MM.1S (cell line): ENCODE measurements at regions not wholly inside any gene's neighbourhood (a gene's known extent, or its start where the extent isn't known, plus 50 kb on each side); places are given as distances from the start of the nearest gene placed in this dataset.

Experiments used
- DNase-seq: peaks from one replicate; pipeline ENCODE4 v3.0.0-alpha.2; 2015
- H2AFZ ChIP-seq: fragments of 300-600 bp; sonication (generic); 2 replicates; pipeline ENCODE4 v1.6.0; 2016; ENCODE audit warnings: antibody characterized with exemption, low read length
- H3F3A ChIP-seq: fragments of 300-600 bp; sonication (generic); 2 replicates; pipeline ENCODE4 v1.6.1; 2016; ENCODE audit warnings: mild to moderate bottlenecking, antibody characterized with exemption, low read length, moderate library complexity, mixed read lengths; ENCODE audit not compliant: insufficient read depth
- H3K27ac ChIP-seq: fragments of 300-600 bp; sonication (generic); 2 replicates; pipeline ENCODE4 v1.5.1; 2016; ENCODE audit warnings: mild to moderate bottlenecking, low read length
- H3K27me3 ChIP-seq: fragments of 300-600 bp; sonication (generic); replicated peaks from 2 replicates; pipeline ENCODE4 v1.6.0; 2016; ENCODE audit warnings: low read length; ENCODE audit not compliant: insufficient read depth
- H3K36me3 ChIP-seq: fragments of 300-600 bp; sonication (generic); replicated peaks from 2 replicates; pipeline ENCODE4 v1.6.1; 2016; ENCODE audit warnings: mild to moderate bottlenecking, low read length, mixed read lengths; ENCODE audit not compliant: insufficient read depth
- H3K4me1 ChIP-seq: fragments of 300-600 bp; sonication (generic); 2 replicates; pipeline ENCODE4 v1.6.1; 2016; ENCODE audit warnings: low read length, mixed read lengths
- H3K4me2 ChIP-seq: fragments of 300-600 bp; sonication (generic); 2 replicates; pipeline ENCODE4 v1.6.0; 2016; ENCODE audit warnings: low read depth, low read length
- H3K4me3 ChIP-seq: fragments of 300-600 bp; sonication (generic); 2 replicates; pipeline ENCODE4 v1.5.1; 2016; ENCODE audit warnings: low read length, mixed read lengths
- H3K79me2 ChIP-seq: fragments of 300-600 bp; sonication (generic); 2 replicates; pipeline ENCODE4 v1.6.1; 2016; ENCODE audit warnings: mixed run types, low read length, mixed read lengths
- H3K9ac ChIP-seq: fragments of 300-600 bp; sonication (generic); 2 replicates; pipeline ENCODE4 v1.6.1; 2016; ENCODE audit warnings: low read length, mixed read lengths
- H3K9me2 ChIP-seq: fragments of 300-600 bp; sonication (generic); replicated peaks from 2 replicates; pipeline ENCODE4 v1.6.1; 2016; ENCODE audit warnings: mild to moderate bottlenecking, low read length, mixed read lengths; ENCODE audit not compliant: insufficient read depth
- H3K9me3 ChIP-seq: fragments of 300-600 bp; sonication (generic); replicated peaks from 2 replicates; pipeline ENCODE4 v1.6.1; 2016; ENCODE audit warnings: mild to moderate bottlenecking, low read length, mixed read lengths; ENCODE audit not compliant: insufficient read depth
- H4K20me1 ChIP-seq: fragments of 300-600 bp; sonication (generic); 2 replicates; pipeline ENCODE4 v1.6.1; 2016; ENCODE audit warnings: mild to moderate bottlenecking, low read length, moderate library complexity, mixed read lengths; ENCODE audit not compliant: insufficient read depth
- CTCF ChIP-seq: fragments of 300-600 bp; sonication (generic); IDR thresholded peaks from 2 replicates; pipeline ENCODE4 v1.5.1; 2016; ENCODE audit warnings: antibody characterized with exemption, low read length, mixed read lengths
- EZH2 ChIP-seq: fragments of 300-600 bp; sonication (generic); optimal IDR thresholded peaks from 2 replicates; pipeline ENCODE3; 2017; ENCODE audit warnings: low read depth, mild to moderate bottlenecking, antibody characterized with exemption, low read length, mixed read lengths
- EZH2phosphoT487 ChIP-seq: fragments of 300-600 bp; sonication (generic); IDR thresholded peaks from 2 replicates; pipeline ENCODE4 v1.6.1; 2018; ENCODE audit warnings: antibody characterized with exemption, low read length

GRCh38 chr20:55538261-55538908 is 466.9 kb downstream of the CBLN4 start:
- Histone ChIP-seq H3K9me2 (no peaks in the 10 kb centered on the region), H4K20me1 (no peaks in the 10 kb centered on the region), H3K79me2 (no peaks in the 10 kb centered on the region), H3K4me3 (no peak overlapping the region), H3K9me3 (no peaks in the 10 kb centered on the region), H3F3A (no peaks in the 10 kb centered on the region), H2AFZ (no peak overlapping the region), H3K36me3 (no peaks in the 10 kb centered on the region), H3K27ac (no peak overlapping the region), H3K9ac (no peak overlapping the region), H3K27me3 (no peaks in the 10 kb centered on the region), H3K4me1 (no peaks in the 10 kb centered on the region), H3K4me2 (no peak overlapping the region)
- no peak for DNase-seq
- TF ChIP-seq CTCF (no peak), EZH2phosphoT487 (no peak), EZH2 (no peak)

GRCh38 chr20:55535366-55535765 is 470.0 kb downstream of the CBLN4 start:
- Histone ChIP-seq H3K9me2 (no peaks in the 10 kb centered on the region), H3F3A (no peaks in the 10 kb centered on the region), H3K9ac (no peak overlapping the region), H3K4me2 (no peak overlapping the region), H3K27ac (no peak overlapping the region), H3K4me1 (no peaks in the 10 kb centered on the region), H3K79me2 (no peaks in the 10 kb centered on the region), H3K4me3 (no peak overlapping the region), H3K9me3 (no peaks in the 10 kb centered on the region), H3K27me3 (no peaks in the 10 kb centered on the region), H3K36me3 (no peaks in the 10 kb centered on the region), H4K20me1 (no peaks in the 10 kb centered on the region), H2AFZ (no peak overlapping the region)
- no peak for DNase-seq
- no peak for TF ChIP-seq EZH2
- no peak for TF ChIP-seq EZH2phosphoT487
- TF ChIP-seq CTCF, result no peak

- Histone ChIP-seq H3K36me3 (no peaks in the 10 kb centered on the region), H3K27ac (no peak overlapping the region), H3K9me2 (no peaks in the 10 kb centered on the region), H3K9ac (no peak overlapping the region), H3K9me3 (no peaks in the 10 kb centered on the region), H3F3A (no peaks in the 10 kb centered on the region), H2AFZ (no peak overlapping the region), H4K20me1 (no peaks in the 10 kb centered on the region), H3K4me1 (no peaks in the 10 kb centered on the region), H3K27me3 (no peaks in the 10 kb centered on the region), H3K4me3 (no peak overlapping the region), H3K4me2 (no peak overlapping the region), H3K79me2 (no peaks in the 10 kb centered on the region)
- TF ChIP-seq EZH2phosphoT487 (no peak), CTCF (no peak), EZH2 (no peak)
- DNase-seq, result no peak
Measured at GRCh38 chr20:55533632-55534031, 471.7 kb downstream of the CBLN4 start.
